Activated CD4-positive, alpha-beta T cell treated with anti-CD3 and anti-CD28 coated beads, Interleukin-10, Interleukin-2, amounts not matched to agents 100 ng/mL and 50 ng/mL, durations not matched to agents 16 hours and 8 hours (primary cell): ENCODE measurements at regions not wholly inside any gene's neighbourhood (a gene's known extent, or its start where the extent isn't known, plus 50 kb on each side); places are given as distances from the start of the nearest gene placed in this dataset.

Experiments used
- DNase-seq: peaks from one replicate; pipeline ENCODE4 v3.0.0-alpha.2; 2020

DNA sequence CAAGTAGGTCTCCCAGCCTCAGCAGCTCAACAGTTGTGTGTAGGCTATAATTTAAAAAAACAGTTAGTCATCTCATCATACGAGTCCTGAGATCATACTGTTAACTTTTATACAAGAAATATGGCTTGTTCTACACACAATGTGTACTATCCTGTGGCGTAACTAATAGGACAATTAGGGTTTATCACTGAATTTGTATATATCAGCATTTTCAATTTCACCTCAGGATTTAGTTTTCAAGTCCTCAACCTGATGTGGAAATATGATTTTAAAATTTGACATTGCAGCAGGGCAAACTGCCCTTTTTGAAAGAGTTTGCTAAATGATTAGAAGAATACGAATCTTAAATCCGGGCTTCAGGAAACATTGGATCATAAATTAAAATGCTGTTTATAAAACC lies 237.2 kb upstream of the CTBP2 start:
- no peak for DNase-seq

DNA sequence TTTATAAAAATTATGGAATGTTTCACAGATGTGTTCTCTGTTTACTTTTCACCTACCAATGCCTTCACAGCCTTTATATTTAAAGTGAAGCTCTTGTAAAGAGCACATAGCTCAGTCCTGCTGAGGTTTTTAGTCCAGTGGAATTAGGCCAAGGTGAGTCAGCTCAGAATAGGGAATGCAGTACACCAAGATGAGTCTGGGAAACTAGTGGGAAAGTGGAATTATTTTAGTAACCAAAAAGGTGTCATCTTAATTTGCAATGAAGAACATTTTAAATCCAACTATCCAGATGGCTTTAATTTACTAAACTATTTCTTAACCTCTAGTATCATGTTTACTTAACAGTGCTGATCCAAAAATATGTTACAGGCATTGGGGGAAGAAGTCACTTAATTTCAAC lies 236.3 kb upstream of the CTBP2 start:
- no peak for DNase-seq

DNA sequence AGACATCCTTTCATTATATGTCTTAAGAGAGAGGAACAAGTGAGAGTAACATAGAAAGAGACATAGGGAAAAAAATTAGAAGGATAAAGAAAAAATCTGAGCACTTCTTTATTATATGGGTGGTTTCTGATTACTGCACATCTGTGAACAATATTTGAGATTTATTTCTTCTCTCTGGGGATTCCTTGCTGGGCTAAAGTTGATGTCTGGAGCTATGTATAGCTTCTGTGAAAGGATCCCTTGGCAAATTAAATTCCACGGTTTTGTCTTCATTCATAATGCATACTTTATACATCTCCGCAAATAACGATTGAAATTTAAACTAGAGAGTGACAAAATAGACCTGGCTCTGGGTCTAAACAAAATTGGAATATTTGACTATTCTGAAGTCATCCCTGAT lies 232.2 kb upstream of the CTBP2 start:
- DNase-seq = no peak

DNA sequence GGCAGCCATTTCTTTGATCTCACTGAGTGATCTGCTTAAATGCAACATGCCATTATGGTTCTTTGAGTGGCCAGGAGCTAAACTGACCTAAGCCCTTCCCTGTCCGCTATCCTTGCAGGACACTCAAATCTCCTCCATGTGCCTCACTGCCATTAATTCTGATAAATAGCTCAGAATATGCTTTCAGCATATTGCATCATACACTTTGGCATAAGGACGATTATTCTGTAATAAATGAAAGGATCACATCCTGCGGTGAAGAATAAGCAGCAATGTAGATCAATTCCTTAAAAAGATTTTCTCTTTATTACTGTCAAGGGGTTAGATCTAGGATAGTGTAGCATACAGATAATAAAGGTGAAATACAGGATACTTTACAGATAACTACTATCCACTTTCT lies 231.8 kb upstream of the CTBP2 start:
- no peak for DNase-seq

DNA sequence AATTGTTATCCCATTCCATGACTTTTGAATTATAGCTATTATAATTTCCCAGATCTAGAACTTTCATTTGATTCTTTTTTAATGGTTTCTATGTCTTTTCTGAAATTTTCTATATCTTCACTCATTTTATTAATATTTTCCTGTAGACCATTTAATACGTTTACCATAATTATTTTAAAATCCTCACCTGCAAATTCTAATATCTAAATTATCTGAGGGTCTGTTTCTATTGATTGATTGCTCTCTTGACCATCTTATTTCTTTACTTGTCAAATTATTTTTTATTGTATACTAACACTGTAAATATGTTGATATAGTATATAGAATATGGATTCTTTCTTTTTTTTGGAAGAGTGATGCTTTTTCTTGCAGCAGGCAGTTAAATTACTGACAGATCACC lies 229.3 kb upstream of the CTBP2 start:
- no peak for DNase-seq

DNA sequence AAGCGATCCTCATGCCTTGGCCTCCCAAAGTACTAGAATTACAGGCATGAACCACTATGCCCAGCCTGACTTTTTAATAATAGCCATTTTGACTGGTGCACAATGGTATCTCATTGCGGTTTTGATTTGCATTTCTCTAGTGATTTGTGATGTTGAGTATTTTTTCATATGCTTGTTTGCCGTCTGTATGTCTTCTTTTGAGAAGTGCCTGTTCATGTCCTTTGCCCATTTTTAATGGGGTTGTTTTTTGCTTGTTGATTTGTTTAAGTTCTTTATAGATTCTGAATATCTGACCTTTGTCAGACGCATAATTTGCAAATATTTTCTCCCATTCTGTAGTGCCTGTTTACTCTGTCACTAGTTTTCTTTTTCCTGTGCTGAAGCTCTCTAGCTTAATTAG lies 219.2 kb upstream of the CTBP2 start:
- DNase-seq = no peak

DNA sequence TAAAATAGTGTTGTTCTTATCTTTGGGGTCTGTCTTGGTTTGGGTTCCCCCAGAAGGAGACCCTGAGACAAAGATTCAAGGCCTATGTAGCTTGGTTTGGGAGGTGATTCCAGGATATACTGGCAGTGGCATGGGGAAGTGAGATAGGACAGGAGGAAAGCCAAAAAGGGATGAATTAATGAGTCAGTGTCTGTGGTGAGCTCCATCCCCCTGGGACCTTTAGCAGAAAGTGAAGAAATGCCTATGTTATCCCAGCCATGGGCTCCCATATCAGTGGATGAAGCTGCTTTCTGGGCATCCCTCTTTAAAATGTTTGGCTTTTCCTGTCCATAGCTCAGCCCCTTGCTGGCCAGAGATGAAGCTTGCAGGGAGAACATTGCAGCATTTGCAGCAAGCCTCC lies 217.0 kb upstream of the CTBP2 start:
- DNase-seq = no peak

DNA sequence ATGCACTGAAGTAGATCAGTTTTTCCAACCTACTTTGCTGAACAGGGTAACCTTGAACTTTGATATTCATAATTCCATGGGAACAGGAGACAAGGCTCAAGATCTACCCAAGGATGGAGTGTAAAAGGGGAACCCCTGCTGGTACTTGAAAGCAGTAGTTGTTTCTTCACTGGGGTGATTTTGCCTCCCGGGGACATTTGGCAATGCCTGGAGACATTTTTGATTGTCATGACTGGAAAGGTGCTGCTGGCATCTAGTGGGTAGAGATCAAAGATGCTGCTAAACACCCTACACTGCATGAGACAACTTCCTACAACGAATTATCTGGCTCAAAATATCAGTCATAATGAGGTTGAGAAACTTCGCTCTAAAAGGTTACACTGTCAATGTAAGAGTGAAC lies 214.8 kb upstream of the CTBP2 start:
- no peak for DNase-seq

DNA sequence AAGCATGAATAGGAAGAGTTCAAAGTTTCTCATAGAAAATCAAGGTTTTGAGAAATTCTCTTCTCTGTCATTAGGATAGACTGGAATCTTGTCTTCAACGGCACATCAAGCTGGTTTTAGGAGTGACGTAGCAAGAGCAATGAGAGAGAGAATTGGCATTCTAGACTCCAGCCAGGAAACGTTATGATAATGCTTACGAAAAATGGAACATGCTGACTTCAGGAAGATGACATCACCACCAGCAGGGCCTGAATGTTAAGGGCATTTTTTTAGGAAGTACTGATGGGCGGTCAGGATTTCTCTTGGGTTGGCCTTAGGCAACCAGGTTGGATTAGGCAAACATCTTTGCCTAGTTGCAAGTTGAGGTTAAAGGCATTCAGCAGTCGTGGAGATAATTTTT lies 213.2 kb upstream of the CTBP2 start:
- no peak for DNase-seq

DNA sequence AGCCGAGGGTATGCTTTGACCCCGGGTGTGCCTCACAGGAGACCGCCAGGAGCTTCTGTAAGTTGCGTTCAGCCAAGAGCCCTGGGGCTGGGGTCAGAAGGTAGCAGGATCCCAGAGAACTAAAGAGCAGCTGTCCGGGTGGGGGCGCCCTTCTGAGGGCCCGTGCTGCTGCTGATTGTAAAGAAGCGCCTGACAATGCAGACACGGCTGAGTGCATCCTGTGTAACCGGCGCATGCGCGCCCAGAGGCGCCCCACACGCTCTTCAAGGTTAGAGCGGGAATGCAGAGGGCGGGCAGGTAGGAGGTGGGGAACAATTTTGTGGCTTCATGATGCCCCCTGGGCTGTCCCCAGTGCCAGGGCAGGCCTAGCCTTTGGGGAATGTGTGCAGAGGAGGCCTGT lies 210.2 kb upstream of the CTBP2 start:
- no peak for DNase-seq

DNA sequence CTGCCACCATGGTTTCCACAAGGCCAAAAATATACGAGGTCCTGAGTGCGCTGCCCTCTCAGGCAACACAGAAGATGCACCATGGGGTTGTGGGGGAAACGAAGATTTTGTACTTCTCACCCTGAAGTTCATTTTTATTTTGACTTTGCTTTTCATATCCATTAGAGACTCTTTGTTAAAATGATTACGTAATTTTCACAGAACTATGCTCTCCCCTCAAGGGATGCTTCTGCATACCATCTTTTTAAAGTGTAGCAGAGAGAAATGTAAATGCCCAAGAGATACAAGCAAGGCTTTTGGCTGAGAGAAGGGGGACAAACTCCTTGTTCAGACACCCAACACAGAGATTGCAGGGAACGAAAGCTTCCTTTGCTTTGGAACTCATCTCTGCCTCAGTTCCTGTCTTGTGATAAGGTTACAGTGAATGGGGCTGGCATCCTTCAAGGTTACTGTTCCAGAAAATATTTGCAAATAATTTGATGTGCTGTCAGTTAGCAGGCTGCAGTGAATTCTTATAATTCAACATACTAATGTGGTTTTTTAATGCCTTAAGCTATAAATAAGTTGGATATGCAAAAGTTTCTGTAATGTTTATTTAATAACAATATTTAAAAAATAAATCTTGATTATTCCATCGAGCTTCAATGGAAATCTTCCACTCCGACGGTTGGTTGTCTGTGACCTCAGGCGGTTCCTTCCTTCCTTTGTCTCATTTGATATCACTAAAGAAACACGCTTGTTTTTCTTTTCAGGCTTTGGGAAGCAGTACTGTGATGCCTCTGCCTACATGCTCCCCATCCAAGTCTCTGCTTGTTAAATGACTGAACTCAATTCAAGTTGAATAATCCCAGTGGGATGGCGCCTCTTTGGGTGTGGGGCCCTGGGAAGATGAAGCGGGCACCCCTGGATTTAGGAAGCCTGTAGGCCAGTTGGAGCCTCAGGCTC lies 209.3 kb upstream of the CTBP2 start:
- DNase-seq = no peak

DNA sequence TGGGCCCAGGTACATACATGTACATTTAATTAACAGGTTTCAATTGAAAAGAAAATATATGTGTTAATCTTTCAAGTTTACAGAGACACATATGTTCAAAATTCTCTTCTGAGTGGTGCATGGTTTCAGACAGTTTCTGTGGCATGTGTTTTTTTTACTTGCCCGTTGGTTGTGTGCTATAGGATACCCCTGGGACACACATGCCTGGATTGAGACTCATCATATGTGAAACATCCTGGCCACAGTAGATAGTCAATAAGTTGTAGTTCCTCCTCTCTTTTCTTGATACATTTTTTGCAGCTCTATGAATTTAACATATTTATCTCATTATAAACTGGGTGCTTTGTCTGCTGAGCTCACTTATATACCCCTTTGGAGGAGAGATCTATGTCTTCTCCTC lies 207.8 kb upstream of the CTBP2 start:
- no peak for DNase-seq

DNA sequence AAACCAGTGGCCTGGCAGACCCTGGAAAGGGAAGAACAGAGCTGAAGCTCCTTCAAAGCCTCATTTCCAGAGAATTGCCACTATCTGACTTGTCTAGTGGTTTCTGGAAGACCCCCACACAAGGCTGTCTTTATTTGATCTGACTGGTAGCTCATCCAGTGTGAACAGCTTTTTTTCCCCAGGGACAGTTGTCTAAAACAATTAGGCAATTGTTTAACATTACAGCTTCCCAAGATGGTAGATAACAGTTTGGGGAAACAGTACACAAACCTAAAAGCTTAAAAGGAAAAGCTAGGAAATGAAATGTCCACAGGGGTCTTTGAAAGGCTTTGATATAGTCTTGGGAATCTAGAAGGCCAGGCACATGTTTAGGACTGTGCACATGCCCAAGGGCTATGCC lies 203.4 kb upstream of the CTBP2 start:
- DNase-seq = no peak

DNA sequence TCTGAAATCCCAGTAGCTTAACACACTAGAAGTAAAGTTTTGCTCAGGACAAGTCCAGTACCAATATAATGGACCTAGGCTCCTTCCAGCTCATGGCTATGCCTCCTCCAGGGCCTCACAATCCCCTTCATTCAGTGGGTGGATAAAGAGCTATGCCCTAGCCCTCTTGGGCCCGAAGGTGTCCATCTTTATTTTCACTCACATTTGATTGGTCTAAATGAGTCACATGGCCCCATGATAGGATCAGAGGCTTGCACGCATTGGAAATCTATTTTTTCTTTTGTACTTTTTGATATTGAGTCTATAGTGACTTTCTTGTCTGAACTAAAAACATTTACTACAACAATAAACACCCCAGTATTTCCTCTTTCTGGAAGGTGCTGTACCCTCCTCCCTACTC lies 202.6 kb upstream of the CTBP2 start:
- no peak for DNase-seq

DNA sequence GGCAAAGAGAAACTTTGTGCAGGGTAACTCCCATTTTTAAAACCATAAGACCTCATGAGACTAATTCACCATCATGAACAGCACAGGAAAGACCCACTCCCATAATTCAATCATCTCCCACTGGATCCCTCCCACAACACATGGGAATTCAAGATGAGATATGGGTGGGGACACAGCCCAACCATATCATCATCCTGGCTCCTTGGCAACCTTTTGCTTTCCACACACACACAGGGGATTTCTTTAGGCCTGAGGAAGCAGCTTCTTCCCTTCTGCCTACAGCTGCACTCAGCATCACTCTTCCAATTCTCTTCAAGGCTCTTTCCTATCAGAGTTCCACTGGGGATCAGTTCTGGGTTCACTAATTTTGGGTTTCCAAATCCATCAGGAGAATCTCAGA lies 199.0 kb upstream of the CTBP2 start:
- no peak for DNase-seq

DNA sequence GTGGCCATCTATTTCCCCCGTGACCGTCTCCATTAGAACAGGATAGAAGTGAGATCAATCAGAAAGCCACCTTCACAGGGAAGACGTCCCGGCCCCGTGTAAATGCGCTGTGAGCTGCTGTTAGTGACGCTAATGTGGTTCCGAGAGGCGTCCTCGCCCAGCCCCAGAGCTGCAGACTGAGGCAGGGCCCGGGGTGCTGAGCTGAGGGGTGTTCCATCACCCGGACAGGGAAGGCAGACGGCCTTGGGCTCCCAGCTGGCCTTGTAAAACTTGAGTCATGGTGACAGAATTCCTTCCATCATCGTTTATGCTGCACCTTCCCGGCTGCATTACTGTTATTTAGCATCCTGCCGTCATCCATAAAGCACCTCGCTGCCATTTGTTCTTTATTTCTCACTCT lies 195.3 kb upstream of the CTBP2 start:
- DNase-seq = no peak

DNA sequence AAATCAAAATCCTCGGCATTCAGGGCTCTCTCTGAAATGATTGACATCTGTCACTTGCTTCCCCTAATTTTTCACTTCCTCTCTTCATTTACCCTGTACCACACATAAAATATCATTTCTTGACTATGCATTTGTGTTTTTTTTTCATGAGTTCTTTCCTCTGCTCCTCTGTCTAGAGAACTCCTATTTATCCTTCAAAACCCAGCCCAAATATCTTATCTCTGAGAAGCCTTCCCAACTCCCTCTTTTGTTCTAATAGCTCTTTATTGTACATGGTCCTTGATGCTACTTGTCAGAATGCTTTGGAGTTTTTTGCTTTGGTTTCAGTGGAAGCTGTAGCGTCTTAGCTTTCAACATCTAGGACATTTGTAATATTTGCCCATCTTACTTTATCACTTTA lies 190.2 kb upstream of the CTBP2 start:
- no peak for DNase-seq

DNA sequence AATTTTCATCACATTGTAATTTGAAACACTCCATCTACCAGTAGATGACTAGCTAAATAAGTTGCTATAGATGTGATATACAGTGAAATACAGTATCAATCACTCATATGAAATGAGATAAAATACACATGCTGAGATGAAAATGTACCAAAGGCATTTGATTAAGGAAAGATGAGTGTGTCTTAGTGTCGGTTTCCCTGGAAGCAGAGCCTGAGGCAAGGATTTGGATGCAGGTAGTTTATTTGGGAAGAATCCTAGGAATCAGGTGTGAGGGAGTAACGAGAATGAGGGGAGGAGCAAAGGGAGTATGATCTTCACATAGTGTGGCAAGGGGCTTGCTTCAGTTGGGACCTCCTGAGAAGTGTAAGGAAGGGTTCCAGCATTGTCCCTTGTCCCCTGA lies 188.2 kb upstream of the CTBP2 start:
- no peak for DNase-seq

DNA sequence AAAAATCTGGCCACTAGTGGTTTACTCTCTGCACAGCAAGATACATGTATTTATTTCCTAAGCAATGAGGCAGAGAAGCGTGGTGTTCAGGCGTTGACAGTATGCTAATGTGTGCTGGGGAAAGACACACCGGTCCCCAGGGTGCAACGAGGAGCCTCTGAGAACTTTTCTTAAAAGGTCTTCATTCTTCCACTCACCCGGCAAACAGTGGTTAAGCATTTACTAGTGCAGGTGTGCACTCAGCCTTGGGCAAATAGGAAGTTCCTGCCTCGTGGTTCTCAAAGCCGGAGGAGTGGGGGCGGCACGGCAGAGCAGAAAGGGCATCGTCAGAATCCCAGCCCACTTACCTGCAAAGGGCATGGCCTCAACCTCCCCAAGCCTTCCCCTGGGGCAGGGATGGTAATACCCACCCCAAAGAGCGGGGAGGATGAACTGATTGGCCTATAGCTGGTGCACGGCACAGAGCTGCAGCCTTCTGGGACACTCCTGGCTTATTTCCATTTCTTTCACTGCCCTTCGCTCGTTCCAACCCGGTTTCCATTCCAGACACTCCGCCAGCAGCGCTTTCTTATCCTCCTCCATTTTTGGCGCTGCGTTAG lies 184.3 kb upstream of the CTBP2 start:
- no peak for DNase-seq

DNA sequence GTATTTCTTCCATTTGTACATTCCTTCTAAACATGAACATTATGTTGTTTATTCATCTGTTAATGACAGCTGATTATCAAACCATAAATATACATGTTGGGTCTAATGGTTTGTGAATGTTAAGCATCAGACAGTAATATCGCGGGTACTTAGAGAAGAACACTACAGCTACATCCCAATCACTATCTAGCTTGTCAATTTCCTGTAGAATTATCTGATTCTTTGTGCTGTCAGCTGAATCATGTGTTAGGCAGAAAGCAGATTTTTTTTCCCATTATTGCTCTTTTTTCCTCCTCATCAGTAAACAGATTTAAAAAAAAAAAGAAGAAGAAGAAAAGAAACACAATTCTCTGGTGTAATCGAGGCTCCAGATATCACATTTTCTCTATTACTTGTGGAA lies 183.6 kb upstream of the CTBP2 start:
- DNase-seq = no peak

DNA sequence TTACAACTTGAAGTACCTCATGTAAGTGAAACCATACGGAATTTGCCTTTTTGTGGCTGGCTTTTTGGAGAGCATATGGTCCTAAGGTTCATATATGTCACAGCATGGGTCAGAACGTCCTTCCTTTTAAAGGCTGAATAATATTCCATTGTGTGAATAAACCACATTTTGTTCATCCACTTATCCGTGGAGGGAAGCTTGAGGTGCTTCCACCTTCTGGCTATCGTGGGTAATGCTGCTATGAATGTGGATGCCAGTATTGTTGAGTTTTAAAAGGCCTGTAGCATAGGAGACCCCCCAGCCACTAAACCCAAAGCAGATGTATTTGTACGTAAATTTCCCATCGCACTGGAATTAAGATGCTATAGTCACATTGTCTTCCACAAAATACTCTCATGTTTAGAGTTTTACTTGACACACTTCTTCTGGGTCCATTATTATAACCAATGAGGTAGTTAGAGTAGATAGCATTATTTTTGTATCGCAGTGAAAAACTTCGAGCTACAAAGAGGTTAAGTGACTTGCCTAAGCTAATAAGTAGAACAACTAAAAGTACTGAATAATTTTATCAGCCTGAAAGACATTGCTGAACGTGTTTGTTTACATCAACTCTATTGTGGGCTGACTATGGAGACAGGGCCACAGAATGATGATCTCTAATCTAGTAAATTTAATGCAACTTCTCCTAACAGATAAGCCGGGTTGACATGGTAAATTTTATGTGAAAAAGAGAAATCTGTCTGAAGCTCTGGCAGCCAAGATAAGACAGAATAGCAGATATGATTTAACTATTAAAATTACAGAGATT lies 183.0 kb upstream of the CTBP2 start:
- DNase-seq = peak; percentile 3

DNA sequence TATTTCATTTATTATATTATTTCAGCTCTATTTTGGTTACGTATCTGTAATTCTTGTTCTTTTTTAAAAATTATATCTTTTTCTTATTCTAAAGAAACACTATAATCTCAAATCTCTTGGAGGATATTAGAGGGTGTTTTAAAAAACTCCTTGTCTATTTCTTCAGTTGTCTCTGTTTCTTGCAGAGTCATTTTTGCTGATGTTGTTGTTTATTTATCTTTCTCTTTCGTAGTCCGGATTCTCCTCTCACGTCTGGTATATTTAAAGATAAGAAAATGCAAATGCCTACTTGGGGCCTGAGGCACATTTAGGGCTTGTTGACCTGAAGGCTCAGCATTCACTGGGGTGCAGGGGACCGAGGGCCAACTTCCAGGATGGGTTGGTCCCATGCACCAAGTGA lies 181.2 kb upstream of the CTBP2 start:
- no peak for DNase-seq

DNA sequence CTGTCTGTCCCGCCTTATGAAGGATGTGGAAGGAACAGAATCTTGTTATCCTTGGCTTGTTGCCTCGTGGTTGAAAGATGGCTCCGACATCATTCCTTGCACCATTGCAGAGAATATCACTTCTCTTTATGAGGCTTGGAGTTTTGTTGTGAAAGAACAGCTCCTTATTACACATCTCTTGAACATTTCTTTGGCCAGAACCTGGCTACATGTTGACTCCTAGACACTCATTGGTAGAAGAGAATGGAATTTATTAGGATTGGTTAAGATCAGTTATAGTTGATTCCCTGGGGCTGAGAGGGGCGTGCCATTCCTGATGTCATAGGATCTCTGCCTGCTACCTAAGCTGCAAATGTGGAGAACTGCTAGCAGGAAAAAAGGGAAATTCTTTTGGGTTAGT lies 180.5 kb upstream of the CTBP2 start:
- DNase-seq = no peak

DNA sequence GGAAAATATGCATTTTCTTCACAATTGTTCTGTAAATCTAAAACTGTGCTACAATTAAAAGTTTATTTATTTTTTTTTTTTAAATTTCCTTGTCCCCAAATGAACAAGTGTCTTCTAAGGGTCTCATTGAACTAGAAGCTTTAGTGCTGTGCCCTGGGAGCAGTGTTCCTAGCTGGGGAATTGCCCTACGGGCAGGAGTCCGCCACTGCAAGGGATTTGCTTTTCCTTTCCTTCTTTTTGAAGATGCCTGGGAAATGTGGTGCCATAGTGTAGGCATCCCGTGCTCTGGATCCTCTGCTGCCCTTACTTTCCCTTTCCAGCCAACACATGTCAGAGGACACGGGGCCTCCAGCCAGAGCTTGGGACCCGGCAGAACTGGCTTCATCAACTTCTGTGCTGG lies 177.1 kb upstream of the CTBP2 start:
- DNase-seq = no peak
